SK-N-SH (cell line): ENCODE measurements at regions not wholly inside any gene's neighbourhood (a gene's known extent, or its start where the extent isn't known, plus 50 kb on each side); places are given as distances from the start of the nearest gene placed in this dataset.

Experiments
- FOSL2 ChIP-seq: IDR thresholded peaks from 2 replicates; pipeline ENCODE4 v1.4.0; 2012; ENCODE audit warnings: low read depth, mild to moderate bottlenecking, moderate library complexity, borderline replicate concordance
- GATA2 ChIP-seq: sonication (generic); formaldehyde crosslinking; IDR thresholded peaks from 2 replicates; pipeline ENCODE4 v1.5.0; 2020; ENCODE audit warnings: mild to moderate bottlenecking, missing genetic modification reagents
- POLR2AphosphoS5 ChIP-seq: IDR thresholded peaks from 2 replicates; pipeline ENCODE4 v1.6.1; 2012; ENCODE audit warnings: low read depth, low read length
- RAD21 ChIP-seq: IDR thresholded peaks from 2 replicates; pipeline ENCODE4 v1.6.1; 2012; ENCODE audit warnings: mild to moderate bottlenecking, low read length
- RCOR1 ChIP-seq: fragments of 150-350 bp; IDR thresholded peaks from 2 replicates; pipeline ENCODE4 v1.6.1; 2017; ENCODE audit warnings: antibody characterized with exemption, low read length
- RXRA ChIP-seq: IDR thresholded peaks from 2 replicates; pipeline ENCODE4 v1.4.0; 2012; ENCODE audit warnings: low read depth, mild to moderate bottlenecking, borderline replicate concordance
- TAF1 ChIP-seq: IDR thresholded peaks from 2 replicates; pipeline ENCODE4 v1.6.1; 2012; ENCODE audit warnings: low read depth, mild to moderate bottlenecking, low read length, moderate library complexity, borderline replicate concordance
- TCF12 ChIP-seq: IDR thresholded peaks from 2 replicates; pipeline ENCODE4 v1.4.0; 2012
- TEAD4 ChIP-seq: IDR thresholded peaks from 2 replicates; pipeline ENCODE4 v1.4.0; 2012; ENCODE audit warnings: mild to moderate bottlenecking, borderline replicate concordance; ENCODE audit not compliant: insufficient read depth
- TF ChIP-seq, protein P1 (sequence below): fragments of 200-600 bp; sonication (generic); IDR thresholded peaks from 2 replicates; pipeline ENCODE4 v1.6.1; 2017; ENCODE audit warnings: antibody characterized with exemption, mild to moderate bottlenecking, moderate library complexity
- TF ChIP-seq, protein P2 (sequence below): IDR thresholded peaks from 2 replicates; pipeline ENCODE4 v1.4.0; 2012; ENCODE audit warnings: low read depth

DNA sequence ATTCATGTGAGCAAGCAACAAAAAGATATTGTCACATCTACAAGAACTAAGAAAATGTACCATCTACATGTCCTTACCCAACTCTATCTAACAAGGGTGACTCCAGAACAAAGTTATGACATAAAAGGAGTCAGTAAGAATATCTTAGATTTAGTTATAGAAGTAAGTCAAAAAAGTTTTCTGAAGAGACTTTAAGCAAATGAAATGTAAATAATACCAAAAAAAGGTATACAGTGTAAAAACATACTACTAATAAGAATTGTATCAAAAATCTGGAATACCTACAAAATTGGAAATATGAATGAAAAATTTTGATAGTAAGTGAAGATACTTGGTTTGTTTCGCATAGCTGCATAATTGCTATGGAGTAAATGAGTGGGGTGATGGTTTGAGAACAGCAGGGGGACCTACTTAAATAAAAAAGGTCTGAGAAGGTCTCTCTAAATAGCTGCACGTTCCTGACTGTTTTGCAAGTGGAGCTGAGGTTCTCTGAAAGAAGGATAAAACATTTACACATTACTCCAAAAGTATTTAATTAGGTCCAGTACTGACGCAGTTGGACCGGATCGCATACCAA, 51.0 kb upstream of the ENPP6 start:
- TF ChIP-seq FOSL2 (no peak), TEAD4 (no peak), GATA2 (CRISPR knock-in tag) (no peak), POLR2AphosphoS5 (no peak), TAF1 (no peak), RXRA (no peak), RAD21 (no peak), RCOR1 (no peak), TCF12 (no peak)
- TF ChIP-seq, protein P1, sequence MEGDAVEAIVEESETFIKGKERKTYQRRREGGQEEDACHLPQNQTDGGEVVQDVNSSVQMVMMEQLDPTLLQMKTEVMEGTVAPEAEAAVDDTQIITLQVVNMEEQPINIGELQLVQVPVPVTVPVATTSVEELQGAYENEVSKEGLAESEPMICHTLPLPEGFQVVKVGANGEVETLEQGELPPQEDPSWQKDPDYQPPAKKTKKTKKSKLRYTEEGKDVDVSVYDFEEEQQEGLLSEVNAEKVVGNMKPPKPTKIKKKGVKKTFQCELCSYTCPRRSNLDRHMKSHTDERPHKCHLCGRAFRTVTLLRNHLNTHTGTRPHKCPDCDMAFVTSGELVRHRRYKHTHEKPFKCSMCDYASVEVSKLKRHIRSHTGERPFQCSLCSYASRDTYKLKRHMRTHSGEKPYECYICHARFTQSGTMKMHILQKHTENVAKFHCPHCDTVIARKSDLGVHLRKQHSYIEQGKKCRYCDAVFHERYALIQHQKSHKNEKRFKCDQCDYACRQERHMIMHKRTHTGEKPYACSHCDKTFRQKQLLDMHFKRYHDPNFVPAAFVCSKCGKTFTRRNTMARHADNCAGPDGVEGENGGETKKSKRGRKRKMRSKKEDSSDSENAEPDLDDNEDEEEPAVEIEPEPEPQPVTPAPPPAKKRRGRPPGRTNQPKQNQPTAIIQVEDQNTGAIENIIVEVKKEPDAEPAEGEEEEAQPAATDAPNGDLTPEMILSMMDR = no peak
- TF ChIP-seq, protein P2, sequence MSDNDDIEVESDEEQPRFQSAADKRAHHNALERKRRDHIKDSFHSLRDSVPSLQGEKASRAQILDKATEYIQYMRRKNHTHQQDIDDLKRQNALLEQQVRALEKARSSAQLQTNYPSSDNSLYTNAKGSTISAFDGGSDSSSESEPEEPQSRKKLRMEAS = no peak
